Thyroid gland (tissue), 4 donors: ENCODE measurements at regions not wholly inside any gene's neighbourhood (a gene's known extent, or its start where the extent isn't known, plus 50 kb on each side); places are given as distances from the start of the nearest gene placed in this dataset.

Source experiments
- DNase-seq, 2 donors: peaks; one replicate each; pipeline ENCODE4 v3.0.0-alpha.2; 2019
- H3K27ac ChIP-seq, 3 donors: fragments of 200-600 bp; sonication (generic); 1 replicate in 2 of 3; 2 replicates in 1 of 3; pipeline ENCODE4 v1.5.1; 2016 to 2019; ENCODE audit warnings: mild to moderate bottlenecking in 1 of 3, moderate library complexity in 1 of 3
- H3K27me3 ChIP-seq: fragments of 200-600 bp; sonication (generic); one replicate; pipeline ENCODE4 v1.5.1; 2019
- H3K36me3 ChIP-seq, 2 donors: fragments of 200-600 bp; sonication (generic); one replicate each; pipeline ENCODE4 v1.5.1; 2016 to 2019
- H3K4me1 ChIP-seq, 2 donors: fragments of 200-600 bp; sonication (generic); one replicate each; pipeline ENCODE4 v1.5.1; 2017 to 2019
- H3K4me3 ChIP-seq, 3 donors: fragments of 200-600 bp; sonication (generic); replicated peaks in 1 of 3; 1 replicate in 2 of 3; 2 replicates in 1 of 3; pipeline ENCODE4 v1.5.1; 2016; ENCODE audit warnings: mild to moderate bottlenecking in 1 of 3
- H3K9me3 ChIP-seq: fragments of 200-600 bp; sonication (generic); one replicate; pipeline ENCODE4 v1.5.1; 2017
- POLR2A ChIP-seq, 2 donors: fragments of 450-650 bp; IDR thresholded peaks; one replicate each; pipeline ENCODE4 v1.6.1; 2017; ENCODE audit warnings: antibody characterized with exemption in 2 of 2, mild to moderate bottlenecking in 2 of 2, moderate library complexity in 1 of 2
- WGBS, 2 donors: methylation state at CpG; one replicate each; pipeline ENCODE4 v1.1.5; 2017; 5-methylcytosine and 5-hydroxymethylcytosine counted together
- intact Hi-C: fragments of 100-400 bp; cut with DNase I; formaldehyde crosslinking; loops from one replicate; pipeline ENCODE4 v1.15.1; 2023
- TF ChIP-seq, protein P1 (sequence below), 6 experiments: fragments of 200-600 bp in 3 of 6; fragments of 450-650 bp in 3 of 6; sonication (generic) in 3 of 6; IDR thresholded peaks; one replicate each; pipeline ENCODE4 v1.5.1; 2016 to 2019; ENCODE audit warnings: antibody characterized with exemption in 6 of 6, mild to moderate bottlenecking in 2 of 6, inconsistent platforms in 1 of 6, moderate library complexity in 1 of 6

DNA sequence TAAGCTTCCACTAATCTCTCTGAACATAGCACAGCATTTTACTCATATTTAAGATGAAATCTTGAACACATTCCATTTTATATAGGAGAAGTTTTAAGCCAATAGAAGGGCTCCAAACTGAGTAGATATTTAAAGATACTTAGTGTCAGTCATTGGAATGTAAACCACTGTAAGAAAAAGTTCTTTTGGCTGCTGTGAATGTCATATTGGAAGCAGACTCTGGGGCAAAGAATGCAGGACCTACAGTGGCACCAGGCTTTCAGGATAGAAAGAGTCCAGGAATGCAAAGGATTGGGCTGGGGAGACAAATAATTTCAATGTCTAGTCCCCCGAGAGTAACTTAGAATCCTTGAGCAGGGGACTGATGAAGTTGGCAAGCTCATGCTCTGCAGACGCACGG lies 1047.7 kb downstream of the STIM2 start:
- Histone ChIP-seq H3K4me3 (no peak overlapping the region), H3K9me3 (no peaks in the 10 kb centered on the region), H3K27me3 (no peaks in the 10 kb centered on the region), H3K36me3 (no peaks in the 10 kb centered on the region), H3K27ac (no peak overlapping the region), H3K4me1 (no peaks in the 10 kb centered on the region)
- TF ChIP-seq POLR2A (IDR thresholded peaks at IDR 0.05) = no peak
- TF ChIP-seq, protein P1, sequence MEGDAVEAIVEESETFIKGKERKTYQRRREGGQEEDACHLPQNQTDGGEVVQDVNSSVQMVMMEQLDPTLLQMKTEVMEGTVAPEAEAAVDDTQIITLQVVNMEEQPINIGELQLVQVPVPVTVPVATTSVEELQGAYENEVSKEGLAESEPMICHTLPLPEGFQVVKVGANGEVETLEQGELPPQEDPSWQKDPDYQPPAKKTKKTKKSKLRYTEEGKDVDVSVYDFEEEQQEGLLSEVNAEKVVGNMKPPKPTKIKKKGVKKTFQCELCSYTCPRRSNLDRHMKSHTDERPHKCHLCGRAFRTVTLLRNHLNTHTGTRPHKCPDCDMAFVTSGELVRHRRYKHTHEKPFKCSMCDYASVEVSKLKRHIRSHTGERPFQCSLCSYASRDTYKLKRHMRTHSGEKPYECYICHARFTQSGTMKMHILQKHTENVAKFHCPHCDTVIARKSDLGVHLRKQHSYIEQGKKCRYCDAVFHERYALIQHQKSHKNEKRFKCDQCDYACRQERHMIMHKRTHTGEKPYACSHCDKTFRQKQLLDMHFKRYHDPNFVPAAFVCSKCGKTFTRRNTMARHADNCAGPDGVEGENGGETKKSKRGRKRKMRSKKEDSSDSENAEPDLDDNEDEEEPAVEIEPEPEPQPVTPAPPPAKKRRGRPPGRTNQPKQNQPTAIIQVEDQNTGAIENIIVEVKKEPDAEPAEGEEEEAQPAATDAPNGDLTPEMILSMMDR (IDR thresholded peaks at IDR 0.05) = no peak
- DNase-seq = no peak
- WGBS, 2 donors = 65 to 72% methylated on average over 3 of the region's 3 CpGs
- intact Hi-C loops = no loop called here

DNA sequence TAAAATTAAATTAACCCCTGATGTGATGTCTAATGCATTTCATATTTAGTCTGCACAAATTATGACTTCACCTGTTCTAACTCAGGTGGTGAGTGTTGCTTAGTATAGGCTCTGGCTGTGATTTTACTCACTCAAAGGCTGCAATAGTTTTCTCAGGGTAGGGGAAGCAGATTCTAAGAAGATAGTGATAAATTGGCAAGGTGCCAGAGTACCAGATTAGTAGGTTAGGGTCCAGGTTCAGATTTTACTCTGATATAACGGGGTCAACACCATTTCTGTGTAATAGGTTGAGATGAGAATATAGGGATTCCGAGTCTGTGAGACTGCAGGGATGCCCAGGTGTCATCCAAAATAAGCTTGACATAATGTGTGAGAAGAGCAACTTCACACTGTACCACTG lies 1049.6 kb downstream of the STIM2 start:
- H3K27me3 ChIP-seq = no peaks in the 10 kb centered on the region
- H3K9me3 ChIP-seq = no peaks in the 10 kb centered on the region
- whole genome bisulfite sequencing, 2 donors = 64 to 88% methylated on average over 2 of the region's 2 CpGs
- TF ChIP-seq, protein P1 (IDR thresholded peaks at IDR 0.05) = no peak
- no peak for TF ChIP-seq POLR2A (IDR thresholded peaks at IDR 0.05)
- H3K27ac ChIP-seq = no peak overlapping the region
- H3K4me1 ChIP-seq = no peaks in the 10 kb centered on the region
- intact Hi-C loops = no loop called here
- no peaks in the 10 kb centered on the region for H3K36me3 ChIP-seq
- no peak overlapping the region for H3K4me3 ChIP-seq
- DNase-seq = no peak

DNA sequence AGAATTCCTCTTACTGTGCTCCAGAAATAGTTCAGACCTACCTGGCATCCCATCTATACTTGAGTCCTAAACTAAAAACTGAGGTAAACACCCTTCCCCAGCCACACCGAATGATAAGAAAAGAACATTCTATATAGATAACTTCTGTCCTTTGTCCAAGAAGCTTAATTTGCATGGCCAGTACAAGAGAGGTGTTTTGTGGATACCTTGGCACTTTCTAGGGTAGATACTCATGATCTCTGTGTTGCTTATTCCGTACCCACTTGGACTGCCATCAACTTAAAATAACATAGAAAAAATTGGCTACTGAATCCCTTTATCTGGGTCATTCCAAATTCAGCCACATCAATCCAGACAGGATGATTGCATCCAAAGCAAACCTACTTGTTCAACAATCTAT lies 1050.4 kb downstream of the STIM2 start:
- TF ChIP-seq POLR2A (IDR thresholded peaks at IDR 0.05) = no peak
- TF ChIP-seq, protein P1 (IDR thresholded peaks at IDR 0.05) = no peak
- Histone ChIP-seq H3K4me3 (no peak overlapping the region), H3K36me3 (no peaks in the 10 kb centered on the region), H3K4me1 (no peaks in the 10 kb centered on the region), H3K27me3 (no peaks in the 10 kb centered on the region), H3K27ac (no peak overlapping the region), H3K9me3 (no peaks in the 10 kb centered on the region)
- DNase-seq = no peak
- intact Hi-C loops = no loop called here
- 66 to 77% methylated on average over 2 of the region's 2 CpGs for WGBS, 2 donors

DNA sequence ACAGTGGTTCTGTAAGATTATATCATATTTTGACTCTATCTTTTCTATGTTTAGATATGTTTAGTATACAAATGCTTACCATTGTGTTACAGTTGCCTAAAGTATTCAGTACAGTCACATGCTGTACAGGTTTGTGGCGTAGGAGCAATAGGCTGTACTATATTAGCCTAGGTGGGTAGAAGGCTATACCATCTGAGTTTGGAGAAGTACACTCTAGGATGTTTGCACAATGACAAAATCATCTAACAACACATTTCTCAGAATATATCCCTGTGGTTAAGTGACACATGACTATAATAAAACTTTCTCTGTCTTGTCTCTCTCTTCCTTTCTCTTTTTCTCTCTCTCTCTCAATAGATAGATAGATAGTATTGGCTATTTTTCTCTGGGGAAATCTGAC lies 1053.1 kb downstream of the STIM2 start:
- Histone ChIP-seq H3K4me1 (no peaks in the 10 kb centered on the region), H3K36me3 (no peaks in the 10 kb centered on the region), H3K27ac (no peak overlapping the region), H3K4me3 (no peak overlapping the region), H3K9me3 (no peaks in the 10 kb centered on the region), H3K27me3 (no peaks in the 10 kb centered on the region)
- TF ChIP-seq POLR2A (IDR thresholded peaks at IDR 0.05) = no peak
- TF ChIP-seq, protein P1 (IDR thresholded peaks at IDR 0.05) = no peak
- intact Hi-C loops = no loop called here
- 82 to 89% methylated on average over 1 of the region's 1 CpG for WGBS, 2 donors
- DNase-seq = no peak

DNA sequence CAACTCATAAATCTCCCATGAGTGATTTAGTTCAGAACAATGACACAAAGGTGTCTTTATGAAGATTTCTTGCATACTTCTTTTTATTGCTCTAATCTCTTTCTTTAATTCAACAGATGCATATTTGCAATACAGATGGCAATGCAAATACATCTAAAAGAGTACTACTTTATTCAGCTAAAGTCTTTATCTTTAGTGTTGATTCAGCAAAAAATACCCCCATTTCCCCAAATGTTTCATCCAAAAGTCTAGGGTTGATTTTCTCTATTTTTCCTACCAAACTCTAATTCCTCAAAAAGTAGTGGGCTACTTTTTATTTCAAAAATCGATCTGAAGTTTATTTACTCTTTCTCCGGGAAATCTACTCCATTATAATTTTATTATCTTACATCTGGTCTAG lies 1055.2 kb downstream of the STIM2 start:
- 87 to 90% methylated on average over 2 of the region's 2 CpGs for WGBS, 2 donors
- Histone ChIP-seq H3K27me3 (no peaks in the 10 kb centered on the region), H3K9me3 (no peaks in the 10 kb centered on the region), H3K4me1 (no peaks in the 10 kb centered on the region), H3K36me3 (no peaks in the 10 kb centered on the region), H3K4me3 (no peak overlapping the region), H3K27ac (no peak overlapping the region)
- intact Hi-C loops = no loop called here
- no peak for TF ChIP-seq POLR2A (IDR thresholded peaks at IDR 0.05)
- TF ChIP-seq, protein P1 (IDR thresholded peaks at IDR 0.05) = no peak
- no peak for DNase-seq
